ENCODE measurements at regions not wholly inside any gene's neighbourhood (a gene's known extent, or its start where the extent isn't known, plus 50 kb on each side); places are given as distances from the start of the nearest gene placed in this dataset.

DNA sequence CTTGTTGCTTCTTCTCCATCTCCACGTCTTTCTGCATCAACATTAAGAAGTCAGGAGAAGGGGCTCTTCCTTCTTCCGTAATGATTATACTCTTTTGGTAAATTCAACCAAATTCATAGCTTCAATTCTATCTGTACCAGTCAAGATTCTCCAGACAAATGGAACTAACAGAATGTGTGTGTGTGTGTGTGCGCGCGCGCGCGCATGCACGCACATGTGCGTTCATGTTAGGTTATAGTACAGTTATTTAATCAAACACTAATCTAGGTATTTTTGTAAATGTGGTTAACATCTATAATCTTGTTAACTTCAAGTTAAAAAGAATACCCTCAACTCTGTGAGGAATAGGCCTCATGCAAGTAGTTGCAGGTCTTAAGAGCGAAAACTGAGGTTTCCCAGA is 150.3 kb upstream of the TAS2R1 start:
- 73% methylated on average over 11 of the region's 11 CpGs for WGBS (ENCODE audit: missing lambda C conversion rate)
- no peak for ATAC-seq
- no peak overlapping the region for H3K27ac ChIP-seq
- H3K4me1 ChIP-seq: no peaks in the 10 kb centered on the region
- TF ChIP-seq KDM1A (IDR thresholded peaks at IDR 0.05; ENCODE audit: low read depth) (no peak), SREBF2 (IDR thresholded peaks at IDR 0.05) (no peak), POLR2AphosphoS2 (conservative IDR thresholded peaks at IDR 0.05; ENCODE audit: low read length) (no peak), BCL3 (IDR thresholded peaks at IDR 0.05) (no peak), MAZ (IDR thresholded peaks at IDR 0.05; ENCODE audit: borderline replicate concordance, low read depth, low read length) (no peak), PHF8 (IDR thresholded peaks at IDR 0.05; ENCODE audit: borderline replicate concordance, low read depth) (no peak), NFE2L2 (conservative IDR thresholded peaks at IDR 0.05; ENCODE audit: low read length) (no peak), JUN (IDR thresholded peaks at IDR 0.05) (no peak), POLR2A (IDR thresholded peaks at IDR 0.05; ENCODE audit: low read length) (no peak), CHD2 (IDR thresholded peaks at IDR 0.05; ENCODE audit: low read length, partially characterized antibody) (no peak), EHMT2 (IDR thresholded peaks at IDR 0.05; ENCODE audit: low read depth) (no peak), CBX8 (IDR thresholded peaks at IDR 0.05) (no peak), HMGXB4 (CRISPR knock-in tag; IDR thresholded peaks at IDR 0.05; ENCODE audit: borderline replicate concordance) (no peak), USF2 (IDR thresholded peaks at IDR 0.05) (no peak), HOXB13 (CRISPR knock-in tag; IDR thresholded peaks at IDR 0.05; ENCODE audit: low read depth) (no peak), MAX (IDR thresholded peaks at IDR 0.05) (no peak), JUNB (IDR thresholded peaks at IDR 0.05) (no peak), HOXB5 (CRISPR knock-in tag; IDR thresholded peaks at IDR 0.05) (no peak)
- TF ChIP-seq, protein P1, sequence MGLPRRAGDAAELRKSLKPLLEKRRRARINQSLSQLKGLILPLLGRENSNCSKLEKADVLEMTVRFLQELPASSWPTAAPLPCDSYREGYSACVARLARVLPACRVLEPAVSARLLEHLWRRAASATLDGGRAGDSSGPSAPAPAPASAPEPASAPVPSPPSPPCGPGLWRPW (IDR thresholded peaks at IDR 0.05): no peak
- TF ChIP-seq, protein P2, sequence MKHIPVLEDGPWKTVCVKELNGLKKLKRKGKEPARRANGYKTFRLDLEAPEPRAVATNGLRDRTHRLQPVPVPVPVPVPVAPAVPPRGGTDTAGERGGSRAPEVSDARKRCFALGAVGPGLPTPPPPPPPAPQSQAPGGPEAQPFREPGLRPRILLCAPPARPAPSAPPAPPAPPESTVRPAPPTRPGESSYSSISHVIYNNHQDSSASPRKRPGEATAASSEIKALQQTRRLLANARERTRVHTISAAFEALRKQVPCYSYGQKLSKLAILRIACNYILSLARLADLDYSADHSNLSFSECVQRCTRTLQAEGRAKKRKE (CRISPR knock-in tag; IDR thresholded peaks at IDR 0.05; ENCODE audit: low read depth): no peak
- no peak overlapping the region for H3K4me2 ChIP-seq
- DNase-seq (ENCODE audit: low read depth in 1 of 2, low spot score in 1 of 2): no peak
- ChIA-PET POLR2A (no interaction called here), CTCF (no interaction called here)
- no peak for FAIRE-seq
- no peaks in the 10 kb centered on the region; the same call in 2 of the 3 replicates for H3K9me3 ChIP-seq
- H3K4me3 ChIP-seq: no peak overlapping the region

DNA sequence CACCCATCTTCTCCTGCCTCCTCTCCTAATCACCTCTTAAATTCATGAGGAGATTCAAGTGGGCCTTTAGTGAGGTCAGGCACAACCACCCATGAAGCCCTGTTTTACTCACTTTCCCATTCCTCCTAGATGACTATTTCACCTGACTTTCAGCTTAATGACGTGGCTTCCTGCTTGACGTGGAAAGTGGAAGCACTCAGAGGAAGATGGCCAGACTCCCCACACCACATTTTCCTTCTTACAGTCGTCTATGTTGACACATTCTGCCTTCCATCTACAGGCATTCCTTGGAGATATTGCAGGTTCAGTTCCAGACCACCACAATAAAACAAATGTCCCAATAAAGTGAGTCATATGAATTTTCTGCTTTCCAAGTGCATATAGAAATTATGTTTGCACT is 146.4 kb upstream of the TAS2R1 start:
- ATAC-seq (no peak), FAIRE-seq (no peak)

More for the DNA sequence above, 146.4 kb upstream of the TAS2R1 start:
- Histone ChIP-seq H3K4me1 (no peaks in the 10 kb centered on the region), H3K4me3 (no peak overlapping the region), H3K4me2 (no peak overlapping the region), H3K27ac (no peak overlapping the region), H3K9me3 (no peaks in the 10 kb centered on the region; the same call in 2 of the 3 replicates)
- ChIA-PET POLR2A (no interaction called here), CTCF (no interaction called here)
- WGBS (ENCODE audit: missing lambda C conversion rate): 1% methylated on average over 3 of the region's 3 CpGs
- DNase-seq (ENCODE audit: low read depth in 1 of 2, low spot score in 1 of 2): no peak
- TF ChIP-seq HOXA7 (CRISPR knock-in tag; IDR thresholded peaks at IDR 0.05): no peak
- no peak for TF ChIP-seq HOXB5 (CRISPR knock-in tag; IDR thresholded peaks at IDR 0.05)
- TF ChIP-seq E2F6 (IDR thresholded peaks at IDR 0.05; ENCODE audit: borderline replicate concordance, low read depth): no peak
- TF ChIP-seq CEBPB (IDR thresholded peaks at IDR 0.05): no peak
